ENCODE measurements at regions not wholly inside any gene's neighbourhood (a gene's known extent, or its start where the extent isn't known, plus 50 kb on each side); places are given as distances from the start of the nearest gene placed in this dataset.

GRCh38 chr14:106826833-106827369, 1300.5 kb downstream of the TMEM121 start:
- H3K4me1 ChIP-seq = no peaks in the 10 kb centered on the region
- no peak overlapping the region for H3K27ac ChIP-seq
- intact Hi-C loops (cut with DNase I) = no loop called here
- no peak overlapping the region for H3K4me3 ChIP-seq
- no peak for TF ChIP-seq CTCF (IDR thresholded peaks at IDR 0.05)
- FAIRE-seq (no peak), ATAC-seq (no peak), DNase-seq (no peak)
- 40 to 48% methylated on average over 4 of the region's 4 CpGs for WGBS, 2 donors
- H3K9me3 ChIP-seq = no peaks in the 10 kb centered on the region
- no peaks in the 10 kb centered on the region for H3K36me3 ChIP-seq
- H3K27me3 ChIP-seq = no peaks in the 10 kb centered on the region

GRCh38 chr14:106831322-106831720, 1304.9 kb downstream of the TMEM121 start:
- DNase-seq (peak in 3 of 6 donors; percentile 22 to 53 (median 49)), FAIRE-seq (no peak), ATAC-seq (peak in 1 of 4 donors; percentile 28)
- no peaks in the 10 kb centered on the region for H3K27me3 ChIP-seq
- intact Hi-C loops (cut with DNase I) = no loop called here
- 73 to 78% methylated on average over 11 of the region's 11 CpGs for WGBS, 2 donors
- no peaks in the 10 kb centered on the region for H3K4me1 ChIP-seq
- no peaks in the 10 kb centered on the region for H3K9me3 ChIP-seq
- no peaks in the 10 kb centered on the region for H3K36me3 ChIP-seq
- H3K27ac ChIP-seq = no peak overlapping the region
- TF ChIP-seq CTCF (IDR thresholded peaks at IDR 0.05) = peak in 1 of 4 donors; percentile 11
- no peak overlapping the region for H3K4me3 ChIP-seq

- TF ChIP-seq CTCF (IDR thresholded peaks at IDR 0.05) = no peak
- no peak for ATAC-seq
- no peak overlapping the region for H3K4me3 ChIP-seq
- H3K9me3 ChIP-seq = no peaks in the 10 kb centered on the region
- H3K36me3 ChIP-seq = no peaks in the 10 kb centered on the region
- FAIRE-seq = no peak
- WGBS, 2 donors = 37 to 49% methylated on average over 4 of the region's 4 CpGs
- H3K4me1 ChIP-seq = no peaks in the 10 kb centered on the region
- intact Hi-C loops (cut with DNase I) = no loop called here
- H3K27me3 ChIP-seq = no peaks in the 10 kb centered on the region
- H3K27ac ChIP-seq = no peak overlapping the region
- DNase-seq = no peak
Measured at GRCh38 chr14:106837870-106838269, 1311.5 kb downstream of the TMEM121 start.

- Histone ChIP-seq H3K9me3 (no peaks in the 10 kb centered on the region), H3K27me3 (no peaks in the 10 kb centered on the region), H3K4me3 (no peak overlapping the region), H3K27ac (no peak overlapping the region), H3K4me1 (peaks cover 0 to 3% (median 0%) of the 10 kb centered on the region in 3 donors), H3K36me3 (no peaks in the 10 kb centered on the region)
- 75 to 79% methylated on average over 18 of the region's 18 CpGs for WGBS, 2 donors
- no peak for DNase-seq
- intact Hi-C loops (cut with DNase I) = no loop called here
- ATAC-seq = no peak
- FAIRE-seq = no peak
- TF ChIP-seq CTCF (IDR thresholded peaks at IDR 0.05) = no peak
Measured at GRCh38 chr14:106838991-106839769, 1312.8 kb downstream of the TMEM121 start.

GRCh38 chr14:106840258-106840657, 1313.9 kb downstream of the TMEM121 start:
- H3K9me3 ChIP-seq = no peaks in the 10 kb centered on the region
- ATAC-seq (no peak), DNase-seq (no peak), FAIRE-seq (no peak)
- intact Hi-C loops (cut with DNase I) = no loop called here
- no peaks in the 10 kb centered on the region for H3K27me3 ChIP-seq
- no peak overlapping the region for H3K4me3 ChIP-seq
- H3K36me3 ChIP-seq = no peaks in the 10 kb centered on the region
- WGBS, 2 donors = 61 to 82% methylated on average over 2 of the region's 2 CpGs
- H3K27ac ChIP-seq = no peak overlapping the region
- TF ChIP-seq CTCF (IDR thresholded peaks at IDR 0.05) = no peak
- H3K4me1 ChIP-seq = peaks cover 0 to 3% (median 0%) of the 10 kb centered on the region in 3 donors
